Lung (tissue), 11 donors: ENCODE measurements at regions not wholly inside any gene's neighbourhood (a gene's known extent, or its start where the extent isn't known, plus 50 kb on each side); places are given as distances from the start of the nearest gene placed in this dataset.

Source experiments
- ATAC-seq: fragments of 200-7000 bp; cut with Tn5 transposase; one replicate; pipeline ENCODE4 v1.9.1; 2020; ENCODE audit warnings: moderate number of reproducible peaks; ENCODE audit not compliant: insufficient read depth, low FRiP score
- DNase-seq, 3 donors: peaks; one replicate each; pipeline ENCODE4 v3.0.0-alpha.2; 2013 to 2017
- H3K27ac ChIP-seq, 2 donors: one replicate each; pipeline ENCODE4 v1.5.1; 2013; ENCODE audit warnings: mild to moderate bottlenecking in 2 of 2, moderate library complexity in 2 of 2, control low read depth in 1 of 2, inconsistent platforms in 1 of 2, low read depth in 1 of 2, low read length in 1 of 2
- H3K27me3 ChIP-seq, 3 donors: one replicate each; pipeline ENCODE4 v1.5.1; 2013; ENCODE audit warnings: low read length in 2 of 3; ENCODE audit not compliant: control insufficient read depth in 3 of 3, insufficient read depth in 3 of 3
- H3K36me3 ChIP-seq, 4 donors: one replicate each; pipeline ENCODE4 v1.5.1; 2013; ENCODE audit warnings: low read length in 4 of 4, mild to moderate bottlenecking in 1 of 4, moderate library complexity in 1 of 4; ENCODE audit not compliant: control insufficient read depth in 4 of 4, insufficient read depth in 4 of 4
- H3K4me1 ChIP-seq, 5 donors: one replicate each; pipeline ENCODE4 v1.5.1; 2013; ENCODE audit warnings: low read length in 5 of 5, mild to moderate bottlenecking in 2 of 5, moderate library complexity in 1 of 5; ENCODE audit not compliant: control insufficient read depth in 5 of 5, insufficient read depth in 5 of 5
- H3K4me3 ChIP-seq: one replicate; pipeline ENCODE4 v1.5.1; 2013; ENCODE audit warnings: mild to moderate bottlenecking, control low read depth, moderate library complexity
- H3K9ac ChIP-seq, 2 donors: one replicate each; pipeline ENCODE4 v1.5.1; 2013; ENCODE audit warnings: low read length in 2 of 2, control low read depth in 1 of 2; ENCODE audit not compliant: insufficient read depth in 1 of 2
- H3K9me3 ChIP-seq, 4 donors: one replicate each; pipeline ENCODE4 v1.5.1; 2013; ENCODE audit warnings: low read length in 3 of 4, mild to moderate bottlenecking in 1 of 4, moderate library complexity in 1 of 4; ENCODE audit not compliant: control insufficient read depth in 4 of 4, insufficient read depth in 3 of 4
- CTCF ChIP-seq: IDR thresholded peaks from 2 replicates; pipeline ENCODE4 v1.5.1; 2012; ENCODE audit warnings: mild to moderate bottlenecking; ENCODE audit errors: control extremely low read depth, extremely low read depth
- WGBS, 2 donors: extraction: QIAGEN DNeasy Blood & Tissue Kit; methylation state at CpG; one replicate each; pipeline ENCODE4 v1.1.7; 2013; 5-methylcytosine and 5-hydroxymethylcytosine counted together
- donor health status: control.
- donor health status: control.
- donor health status: Bipolar disorder and iron deficiency.
- donor health status: healthy.
- donor health status: DM: yes; HTN: yes; CAD: no.

DNA sequence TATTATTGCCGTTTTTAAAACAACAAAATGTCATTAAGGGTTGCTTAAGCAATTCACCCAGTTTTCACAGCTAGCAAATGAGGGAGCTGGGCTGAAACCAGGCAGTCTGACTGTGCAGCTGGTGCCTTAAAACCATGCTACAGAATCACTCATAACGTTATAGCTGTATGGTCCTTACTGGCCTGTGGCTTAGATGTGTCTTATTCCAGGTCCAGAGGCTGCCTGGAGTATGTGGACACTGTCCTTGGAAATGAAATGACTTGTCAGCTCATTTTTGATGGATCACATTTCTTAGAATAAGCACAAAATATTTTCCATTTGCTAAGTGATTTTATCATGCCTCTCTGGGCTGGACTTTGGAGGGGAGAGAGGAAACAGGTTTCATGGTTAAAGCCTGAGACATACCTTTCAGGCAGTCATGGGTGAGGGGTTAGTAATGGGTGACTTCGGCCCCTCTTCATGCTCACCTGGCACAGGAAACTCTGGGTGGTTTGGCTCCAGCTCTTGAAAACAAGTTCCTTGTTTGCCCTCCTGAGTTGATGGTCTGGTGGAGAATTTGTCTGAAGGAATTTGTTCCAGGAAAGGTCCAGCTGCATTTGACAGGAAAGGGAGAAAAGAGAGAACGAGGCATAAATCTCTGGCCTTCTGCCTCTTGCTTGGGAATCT lies 823.2 kb downstream of the DHX35 start:
- Histone ChIP-seq H3K4me3 (no peak overlapping the region), H3K36me3 (no peaks in the 10 kb centered on the region), H3K27me3 (no peaks in the 10 kb centered on the region), H3K4me1 (no peaks in the 10 kb centered on the region), H3K27ac (no peak overlapping the region), H3K9me3 (peaks cover 0 to 5% (median 0%) of the 10 kb centered on the region in 4 donors), H3K9ac (no peak overlapping the region)
- no peak for TF ChIP-seq CTCF
- ATAC-seq (no peak), DNase-seq (no peak)
- 66 to 79% methylated on average over 4 of the region's 4 CpGs for WGBS, 2 donors

DNA sequence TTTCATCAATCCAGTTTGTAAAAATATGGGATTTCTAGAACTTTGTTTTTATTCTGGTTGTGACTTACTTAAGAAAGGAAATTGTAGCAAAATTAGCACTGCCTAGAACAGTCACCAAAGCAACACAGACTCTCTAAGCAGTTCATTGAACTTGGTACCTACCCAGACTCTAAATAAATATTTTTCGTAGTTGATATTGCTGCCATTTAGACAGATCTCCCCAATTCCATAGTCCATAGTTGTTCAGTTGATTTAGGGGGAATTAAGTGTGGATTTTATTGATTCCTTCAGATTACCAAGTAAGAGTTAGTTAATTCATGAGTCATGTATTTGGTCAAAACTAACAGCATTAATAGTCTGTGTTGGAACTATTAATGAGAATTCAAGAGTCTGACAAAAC lies 822.5 kb downstream of the DHX35 start:
- ATAC-seq (no peak), DNase-seq (no peak)
- Histone ChIP-seq H3K27me3 (no peaks in the 10 kb centered on the region), H3K9me3 (peaks cover 0 to 5% (median 0%) of the 10 kb centered on the region in 4 donors), H3K36me3 (no peaks in the 10 kb centered on the region), H3K27ac (no peak overlapping the region), H3K4me1 (no peaks in the 10 kb centered on the region), H3K4me3 (no peak overlapping the region), H3K9ac (no peak overlapping the region)
- 78 to 92% methylated on average over 1 of the region's 1 CpG for WGBS, 2 donors
- TF ChIP-seq CTCF: no peak

GRCh38 chr20:39778847-39779604 lies 816.9 kb downstream of the DHX35 start:
- 51 to 56% methylated on average over 5 of the region's 5 CpGs for WGBS, 2 donors
- DNase-seq (peak in 2 of 3 donors; percentile 50 to 57), ATAC-seq (no peak)
- no peak for TF ChIP-seq CTCF
- H3K27me3 ChIP-seq: no peaks in the 10 kb centered on the region
- peaks cover 0 to 6% (median 0%) of the 10 kb centered on the region in 5 donors for H3K4me1 ChIP-seq
- no peak overlapping the region for H3K9ac ChIP-seq
- H3K9me3 ChIP-seq: peaks cover 0 to 7% (median 0%) of the 10 kb centered on the region in 4 donors
- no peak overlapping the region for H3K4me3 ChIP-seq
- H3K36me3 ChIP-seq: no peaks in the 10 kb centered on the region
- H3K27ac ChIP-seq: no peak overlapping the region
